ENCODE measurements at regions not wholly inside any gene's neighbourhood (a gene's known extent, or its start where the extent isn't known, plus 50 kb on each side); places are given as distances from the start of the nearest gene placed in this dataset.
"Not testable (repeated sequence)": the region's sequence is repeated elsewhere in the genome, so short reads cannot be mapped to it uniquely, and the experiment has no call there.

- DNase-seq: not testable (repeated sequence)
Observed at GRCh38 chr10:47622719-47623118, 99.3 kb upstream of the AGAP9 start.

- DNase-seq: not testable (repeated sequence)
Observed at GRCh38 chr10:47619300-47620012, 96.0 kb upstream of the AGAP9 start.

GRCh38 chr10:47609311-47609710, 85.9 kb upstream of the AGAP9 start:
- DNase-seq: not testable (repeated sequence)

- not testable (repeated sequence) for DNase-seq
Observed at GRCh38 chr10:47605791-47606773, 82.6 kb upstream of the AGAP9 start.

GRCh38 chr10:47600604-47601003, 77.2 kb upstream of the AGAP9 start:
- DNase-seq: not testable (repeated sequence)

- not testable (repeated sequence) for DNase-seq
Observed at GRCh38 chr10:47600127-47600526, 76.7 kb upstream of the AGAP9 start.

GRCh38 chr10:47599657-47600056, 76.2 kb upstream of the AGAP9 start:
- not testable (repeated sequence) for DNase-seq

- DNase-seq: not testable (repeated sequence)
Observed at GRCh38 chr10:47593805-47594204, 70.4 kb upstream of the AGAP9 start.

- not testable (repeated sequence) for DNase-seq
Observed at GRCh38 chr10:47593129-47593528, 69.7 kb upstream of the AGAP9 start.

GRCh38 chr10:47590956-47591355, 67.5 kb upstream of the AGAP9 start:
- DNase-seq: not testable (repeated sequence)

- not testable (repeated sequence) for DNase-seq
Observed at GRCh38 chr10:47590534-47590933, 67.1 kb upstream of the AGAP9 start.

- not testable (repeated sequence) for DNase-seq
Observed at GRCh38 chr10:47582051-47582450, 58.6 kb upstream of the AGAP9 start.

- DNase-seq: not testable (repeated sequence)
Observed at GRCh38 chr10:47580063-47580462, 56.6 kb upstream of the AGAP9 start.

- DNase-seq: not testable (repeated sequence)
Observed at GRCh38 chr10:47578547-47578946, 55.1 kb upstream of the AGAP9 start.
